Esophagus squamous epithelium (tissue), 4 donors: ENCODE measurements at regions not wholly inside any gene's neighbourhood (a gene's known extent, or its start where the extent isn't known, plus 50 kb on each side); places are given as distances from the start of the nearest gene placed in this dataset.

Source experiments
- CTCF ChIP-seq, 6 experiments: fragments of 450-650 bp in 4 of 6; fragments of 200-600 bp in 2 of 6; sonication (generic) in 2 of 6; IDR thresholded peaks; one replicate each; pipeline ENCODE4 v1.5.1; 2016 to 2019; ENCODE audit warnings: antibody characterized with exemption in 6 of 6, mild to moderate bottlenecking in 4 of 6, moderate library complexity in 4 of 6
- POLR2A ChIP-seq, 4 donors: fragments of 450-650 bp; IDR thresholded peaks; one replicate each; pipeline ENCODE4 v1.6.1; 2017; ENCODE audit warnings: antibody characterized with exemption in 4 of 4, mild to moderate bottlenecking in 4 of 4, moderate library complexity in 3 of 4

DNA sequence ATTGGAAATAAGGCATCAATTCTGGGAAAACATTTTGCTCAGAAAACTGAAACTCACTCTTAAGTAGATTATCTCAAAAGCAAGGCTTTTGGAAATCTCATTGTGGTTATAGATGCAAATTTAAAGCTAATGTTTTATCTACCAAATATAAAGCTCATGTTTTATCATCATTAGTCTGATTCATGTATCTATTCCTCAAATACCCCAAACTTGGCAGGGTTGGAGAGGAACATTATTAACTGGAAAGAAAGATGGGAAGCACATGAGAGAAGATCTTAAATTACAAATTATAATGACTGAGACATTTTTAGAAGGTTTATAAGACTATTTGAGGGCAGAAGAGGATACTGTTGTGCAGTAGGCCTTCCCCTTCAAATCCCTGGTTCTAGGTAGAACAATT is 137.3 kb upstream of the TGFBR2 start:
- no peak for TF ChIP-seq CTCF (IDR thresholded peaks at IDR 0.05)
- no peak for TF ChIP-seq POLR2A (IDR thresholded peaks at IDR 0.05)
